ENCODE measurements at regions not wholly inside any gene's neighbourhood (a gene's known extent, or its start where the extent isn't known, plus 50 kb on each side); places are given as distances from the start of the nearest gene placed in this dataset.

- Histone ChIP-seq H3K27me3 (ENCODE audit: insufficient read depth) (no peaks in the 10 kb centered on the region), H3K27ac (ENCODE audit: low read depth) (no peak overlapping the region), H2AFZ (no peak overlapping the region), H3K79me2 (replicated peaks; ENCODE audit: insufficient read depth) (no peaks in the 10 kb centered on the region), H3K9me2 (ENCODE audit: insufficient read depth) (peaks cover 6% of the 10 kb centered on the region; the same call in 1 of the 2 replicates), H3K4me2 (no peak overlapping the region), H4K20me1 (replicated peaks; ENCODE audit: insufficient read depth) (no peaks in the 10 kb centered on the region), H3K4me1 (ENCODE audit: insufficient read depth) (0 out of 2 replicates have a peak, but pooled peaks cover 4% of the 10 kb centered on the region), H3K36me3 (ENCODE audit: insufficient read depth) (0 out of 2 replicates have a peak, but pooled peaks cover 3% of the 10 kb centered on the region), H3F3A (replicated peaks; ENCODE audit: low read depth) (no peaks in the 10 kb centered on the region), H3K4me3 (no peak overlapping the region)
- peaks cover 3% of the 10 kb centered on the region for H3K27me3 Mint-ChIP-seq (ENCODE audit: insufficient read depth, low read depth, poor library complexity)
- no peak overlapping the region for H3K27ac Mint-ChIP-seq
- peaks cover 30% of the 10 kb centered on the region for H3K36me3 Mint-ChIP-seq (ENCODE audit: low read depth)
- ATAC-seq (no peak), DNase-seq (ENCODE audit: low spot score) (no peak)
- no peak for TF ChIP-seq ETS1 (IDR thresholded peaks at IDR 0.05)
- no peak for TF ChIP-seq EZH2 (IDR thresholded peaks at IDR 0.05; ENCODE audit: low read depth, unreplicated experiment)
- no peak for TF ChIP-seq ZNF331 (CRISPR knock-in tag; IDR thresholded peaks at IDR 0.05; ENCODE audit: low read depth)
- TF ChIP-seq EZH2phosphoT487 (IDR thresholded peaks at IDR 0.05; ENCODE audit: unreplicated experiment), result no peak
- TF ChIP-seq CREB1 (CRISPR knock-in tag; IDR thresholded peaks at IDR 0.05; ENCODE audit: low read depth), result no peak
- TF ChIP-seq ZNF114 (CRISPR knock-in tag; IDR thresholded peaks at IDR 0.05), result no peak
- TF ChIP-seq POLR2AphosphoS5 (IDR thresholded peaks at IDR 0.05; ENCODE audit: low read depth), result no peak
- TF ChIP-seq REST (IDR thresholded peaks at IDR 0.05; ENCODE audit: unreplicated experiment), result no peak
- TF ChIP-seq JUNB (IDR thresholded peaks at IDR 0.05; ENCODE audit: unreplicated experiment), result no peak
- no peak for TF ChIP-seq STAT1 (IDR thresholded peaks at IDR 0.05; ENCODE audit: unreplicated experiment)
- TF ChIP-seq NANOG (IDR thresholded peaks at IDR 0.05; ENCODE audit: borderline replicate concordance), result no peak
- TF ChIP-seq, protein P1, sequence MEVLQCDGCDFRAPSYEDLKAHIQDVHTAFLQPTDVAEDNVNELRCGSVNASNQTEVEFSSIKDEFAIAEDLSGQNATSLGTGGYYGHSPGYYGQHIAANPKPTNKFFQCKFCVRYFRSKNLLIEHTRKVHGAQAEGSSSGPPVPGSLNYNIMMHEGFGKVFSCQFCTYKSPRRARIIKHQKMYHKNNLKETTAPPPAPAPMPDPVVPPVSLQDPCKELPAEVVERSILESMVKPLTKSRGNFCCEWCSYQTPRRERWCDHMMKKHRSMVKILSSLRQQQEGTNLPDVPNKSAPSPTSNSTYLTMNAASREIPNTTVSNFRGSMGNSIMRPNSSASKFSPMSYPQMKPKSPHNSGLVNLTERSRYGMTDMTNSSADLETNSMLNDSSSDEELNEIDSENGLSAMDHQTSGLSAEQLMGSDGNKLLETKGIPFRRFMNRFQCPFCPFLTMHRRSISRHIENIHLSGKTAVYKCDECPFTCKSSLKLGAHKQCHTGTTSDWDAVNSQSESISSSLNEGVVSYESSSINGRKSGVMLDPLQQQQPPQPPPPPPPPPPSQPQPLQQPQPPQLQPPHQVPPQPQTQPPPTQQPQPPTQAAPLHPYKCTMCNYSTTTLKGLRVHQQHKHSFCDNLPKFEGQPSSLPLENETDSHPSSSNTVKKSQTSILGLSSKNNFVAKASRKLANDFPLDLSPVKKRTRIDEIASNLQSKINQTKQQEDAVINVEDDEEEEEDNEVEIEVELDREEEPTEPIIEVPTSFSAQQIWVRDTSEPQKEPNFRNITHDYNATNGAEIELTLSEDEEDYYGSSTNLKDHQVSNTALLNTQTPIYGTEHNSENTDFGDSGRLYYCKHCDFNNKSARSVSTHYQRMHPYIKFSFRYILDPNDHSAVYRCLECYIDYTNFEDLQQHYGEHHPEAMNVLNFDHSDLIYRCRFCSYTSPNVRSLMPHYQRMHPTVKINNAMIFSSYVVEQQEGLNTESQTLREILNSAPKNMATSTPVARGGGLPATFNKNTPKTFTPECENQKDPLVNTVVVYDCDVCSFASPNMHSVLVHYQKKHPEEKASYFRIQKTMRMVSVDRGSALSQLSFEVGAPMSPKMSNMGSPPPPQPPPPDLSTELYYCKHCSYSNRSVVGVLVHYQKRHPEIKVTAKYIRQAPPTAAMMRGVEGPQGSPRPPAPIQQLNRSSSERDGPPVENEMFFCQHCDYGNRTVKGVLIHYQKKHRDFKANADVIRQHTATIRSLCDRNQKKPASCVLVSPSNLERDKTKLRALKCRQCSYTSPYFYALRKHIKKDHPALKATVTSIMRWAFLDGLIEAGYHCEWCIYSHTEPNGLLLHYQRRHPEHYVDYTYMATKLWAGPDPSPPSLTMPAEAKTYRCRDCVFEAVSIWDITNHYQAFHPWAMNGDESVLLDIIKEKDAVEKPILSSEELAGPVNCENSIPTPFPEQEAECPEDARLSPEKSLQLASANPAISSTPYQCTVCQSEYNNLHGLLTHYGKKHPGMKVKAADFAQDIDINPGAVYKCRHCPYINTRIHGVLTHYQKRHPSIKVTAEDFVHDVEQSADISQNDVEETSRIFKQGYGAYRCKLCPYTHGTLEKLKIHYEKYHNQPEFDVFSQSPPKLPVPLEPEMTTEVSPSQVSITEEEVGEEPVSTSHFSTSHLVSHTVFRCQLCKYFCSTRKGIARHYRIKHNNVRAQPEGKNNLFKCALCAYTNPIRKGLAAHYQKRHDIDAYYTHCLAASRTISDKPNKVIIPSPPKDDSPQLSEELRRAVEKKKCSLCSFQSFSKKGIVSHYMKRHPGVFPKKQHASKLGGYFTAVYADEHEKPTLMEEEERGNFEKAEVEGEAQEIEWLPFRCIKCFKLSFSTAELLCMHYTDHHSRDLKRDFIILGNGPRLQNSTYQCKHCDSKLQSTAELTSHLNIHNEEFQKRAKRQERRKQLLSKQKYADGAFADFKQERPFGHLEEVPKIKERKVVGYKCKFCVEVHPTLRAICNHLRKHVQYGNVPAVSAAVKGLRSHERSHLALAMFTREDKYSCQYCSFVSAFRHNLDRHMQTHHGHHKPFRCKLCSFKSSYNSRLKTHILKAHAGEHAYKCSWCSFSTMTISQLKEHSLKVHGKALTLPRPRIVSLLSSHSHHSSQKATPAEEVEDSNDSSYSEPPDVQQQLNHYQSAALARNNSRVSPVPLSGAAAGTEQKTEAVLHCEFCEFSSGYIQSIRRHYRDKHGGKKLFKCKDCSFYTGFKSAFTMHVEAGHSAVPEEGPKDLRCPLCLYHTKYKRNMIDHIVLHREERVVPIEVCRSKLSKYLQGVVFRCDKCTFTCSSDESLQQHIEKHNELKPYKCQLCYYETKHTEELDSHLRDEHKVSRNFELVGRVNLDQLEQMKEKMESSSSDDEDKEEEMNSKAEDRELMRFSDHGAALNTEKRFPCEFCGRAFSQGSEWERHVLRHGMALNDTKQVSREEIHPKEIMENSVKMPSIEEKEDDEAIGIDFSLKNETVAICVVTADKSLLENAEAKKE (CRISPR knock-in tag; IDR thresholded peaks at IDR 0.05), result no peak
- TF ChIP-seq, protein P2, sequence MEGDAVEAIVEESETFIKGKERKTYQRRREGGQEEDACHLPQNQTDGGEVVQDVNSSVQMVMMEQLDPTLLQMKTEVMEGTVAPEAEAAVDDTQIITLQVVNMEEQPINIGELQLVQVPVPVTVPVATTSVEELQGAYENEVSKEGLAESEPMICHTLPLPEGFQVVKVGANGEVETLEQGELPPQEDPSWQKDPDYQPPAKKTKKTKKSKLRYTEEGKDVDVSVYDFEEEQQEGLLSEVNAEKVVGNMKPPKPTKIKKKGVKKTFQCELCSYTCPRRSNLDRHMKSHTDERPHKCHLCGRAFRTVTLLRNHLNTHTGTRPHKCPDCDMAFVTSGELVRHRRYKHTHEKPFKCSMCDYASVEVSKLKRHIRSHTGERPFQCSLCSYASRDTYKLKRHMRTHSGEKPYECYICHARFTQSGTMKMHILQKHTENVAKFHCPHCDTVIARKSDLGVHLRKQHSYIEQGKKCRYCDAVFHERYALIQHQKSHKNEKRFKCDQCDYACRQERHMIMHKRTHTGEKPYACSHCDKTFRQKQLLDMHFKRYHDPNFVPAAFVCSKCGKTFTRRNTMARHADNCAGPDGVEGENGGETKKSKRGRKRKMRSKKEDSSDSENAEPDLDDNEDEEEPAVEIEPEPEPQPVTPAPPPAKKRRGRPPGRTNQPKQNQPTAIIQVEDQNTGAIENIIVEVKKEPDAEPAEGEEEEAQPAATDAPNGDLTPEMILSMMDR (conservative IDR thresholded peaks at IDR 0.05; ENCODE audit: low read depth in 2 of 2), result no peak
- peaks cover 10% of the 10 kb centered on the region for H3K9me3 Mint-ChIP-seq
- peaks cover 7% of the 10 kb centered on the region; the same call in 2 of the 3 replicates for H3K4me1 Mint-ChIP-seq
- H3K4me3 Mint-ChIP-seq, result no peak overlapping the region
Measured at GRCh38 chr4:170675568-170676262, 586.0 kb upstream of the AADAT start.

All from GM23338 (cell line).